DND-41 (cell line): ENCODE measurements at regions not wholly inside any gene's neighbourhood (a gene's known extent, or its start where the extent isn't known, plus 50 kb on each side); places are given as distances from the start of the nearest gene placed in this dataset.

Source experiments
- ATAC-seq: fragments of 200-7000 bp; cut with Tn5 transposase; 3 replicates; pipeline ENCODE4 v1.9.1; 2021; ENCODE audit warnings: low read depth; ENCODE audit not compliant: insufficient read depth
- DNase-seq: peaks from one replicate; pipeline ENCODE4 v3.0.0-alpha.2; 2020
- H2AFZ ChIP-seq: 2 replicates; pipeline ENCODE4 v1.6.0; 2012; ENCODE audit warnings: low read depth, low read length
- H3K27ac ChIP-seq: 2 replicates; pipeline ENCODE4 v1.5.1; 2012; ENCODE audit warnings: low read length, inconsistent platforms
- H3K27me3 ChIP-seq: fragments of 200-600 bp; sonication (generic); 2 replicates; pipeline ENCODE4 v1.6.0; 2012; ENCODE audit warnings: low read length, mild to moderate bottlenecking, inconsistent platforms; ENCODE audit not compliant: insufficient read depth, poor library complexity
- H3K36me3 ChIP-seq: 2 replicates; pipeline ENCODE4 v1.5.1; 2012; ENCODE audit warnings: low read length, inconsistent platforms; ENCODE audit not compliant: insufficient read depth
- H3K4me1 ChIP-seq: 2 replicates; pipeline ENCODE4 v1.5.1; 2012; ENCODE audit warnings: mild to moderate bottlenecking, low read length; ENCODE audit not compliant: insufficient read depth
- H3K4me2 ChIP-seq: 2 replicates; pipeline ENCODE4 v1.6.0; 2012; ENCODE audit warnings: mild to moderate bottlenecking, moderate library complexity, low read length, inconsistent platforms; ENCODE audit not compliant: insufficient read depth
- H3K4me3 ChIP-seq, 2 experiments: fragments of 200-600 bp in 1 of 2; shearing (Covaris generic) in 1 of 2; 2 replicates each; pipeline ENCODE4 v1.5.1; 2012 to 2016; ENCODE audit warnings: inconsistent platforms in 2 of 2, low read length in 2 of 2, mild to moderate bottlenecking in 2 of 2, low read depth in 1 of 2, moderate library complexity in 1 of 2
- H3K79me2 ChIP-seq: 2 replicates; pipeline ENCODE4 v1.6.0; 2012; ENCODE audit warnings: low read length, inconsistent platforms; ENCODE audit not compliant: insufficient read depth
- H3K9ac ChIP-seq: 2 replicates; pipeline ENCODE4 v1.6.0; 2012; ENCODE audit warnings: low read depth, mild to moderate bottlenecking, inconsistent platforms, low read length, moderate library complexity
- H3K9me3 ChIP-seq: 2 replicates; pipeline ENCODE4 v1.5.1; 2012; ENCODE audit warnings: low read length, moderate library complexity, mild to moderate bottlenecking, inconsistent platforms; ENCODE audit not compliant: insufficient read depth, severe bottlenecking
- H4K20me1 ChIP-seq: 2 replicates; pipeline ENCODE4 v1.6.0; 2012; ENCODE audit warnings: low read length; ENCODE audit not compliant: insufficient read depth
- CTCF ChIP-seq: IDR thresholded peaks from 2 replicates; pipeline ENCODE4 v1.5.1; 2012; ENCODE audit warnings: borderline replicate concordance, low read length, moderate library complexity, mild to moderate bottlenecking; ENCODE audit not compliant: poor library complexity, severe bottlenecking; ENCODE audit errors: extremely low read depth
- EZH2 ChIP-seq: IDR thresholded peaks from 3 replicates; pipeline ENCODE4 v1.6.1; 2012; ENCODE audit warnings: borderline replicate concordance, low read depth, mild to moderate bottlenecking, moderate library complexity, low read length, inconsistent platforms; ENCODE audit not compliant: severe bottlenecking

GRCh38 chr6:15722731-15723130, 59.9 kb upstream of the DTNBP1 start:
- no peaks in the 10 kb centered on the region for H4K20me1 ChIP-seq
- no peak overlapping the region for H3K4me3 ChIP-seq
- ATAC-seq (no peak), DNase-seq (no peak)
- no peaks in the 10 kb centered on the region for H3K4me1 ChIP-seq
- H3K79me2 ChIP-seq: no peaks in the 10 kb centered on the region
- no peaks in the 10 kb centered on the region for H3K9me3 ChIP-seq
- H3K27me3 ChIP-seq: peaks cover 4% of the 10 kb centered on the region
- no peak for TF ChIP-seq EZH2
- no peak for TF ChIP-seq CTCF
- H3K27ac ChIP-seq: no peak overlapping the region
- H3K9ac ChIP-seq: no peak overlapping the region
- no peaks in the 10 kb centered on the region for H3K36me3 ChIP-seq
- H2AFZ ChIP-seq: no peak overlapping the region
- H3K4me2 ChIP-seq: no peak overlapping the region

GRCh38 chr6:15716889-15717288, 54.1 kb upstream of the DTNBP1 start:
- Histone ChIP-seq H2AFZ (no peak overlapping the region), H3K4me3 (no peak overlapping the region), H3K36me3 (no peaks in the 10 kb centered on the region), H4K20me1 (no peaks in the 10 kb centered on the region), H3K9me3 (peaks cover 3% of the 10 kb centered on the region), H3K4me2 (no peak overlapping the region), H3K27me3 (peaks cover 12% of the 10 kb centered on the region), H3K4me1 (no peaks in the 10 kb centered on the region), H3K27ac (no peak overlapping the region), H3K79me2 (no peaks in the 10 kb centered on the region), H3K9ac (no peak overlapping the region)
- DNase-seq: no peak
- TF ChIP-seq EZH2 (no peak), CTCF (no peak)
- ATAC-seq: no peak

- no peak for ATAC-seq
- DNase-seq: no peak
- H2AFZ ChIP-seq: no peak overlapping the region
- H3K79me2 ChIP-seq: no peaks in the 10 kb centered on the region
- H3K4me2 ChIP-seq: no peak overlapping the region
- no peaks in the 10 kb centered on the region for H4K20me1 ChIP-seq
- no peak overlapping the region for H3K27ac ChIP-seq
- H3K4me3 ChIP-seq: no peak overlapping the region
- H3K9ac ChIP-seq: no peak overlapping the region
- peaks cover 3% of the 10 kb centered on the region for H3K9me3 ChIP-seq
- no peaks in the 10 kb centered on the region for H3K4me1 ChIP-seq
- no peaks in the 10 kb centered on the region for H3K36me3 ChIP-seq
- no peak for TF ChIP-seq CTCF
- no peak for TF ChIP-seq EZH2
- H3K27me3 ChIP-seq: peaks cover 8% of the 10 kb centered on the region
Measured at GRCh38 chr6:15715851-15716250, 53.0 kb upstream of the DTNBP1 start.

GRCh38 chr6:15715060-15715459, 52.2 kb upstream of the DTNBP1 start:
- Histone ChIP-seq H3K4me1 (no peaks in the 10 kb centered on the region), H3K36me3 (no peaks in the 10 kb centered on the region), H2AFZ (no peak overlapping the region), H3K9me3 (peaks cover 3% of the 10 kb centered on the region), H3K79me2 (no peaks in the 10 kb centered on the region), H3K9ac (no peak overlapping the region), H3K4me3 (no peak overlapping the region), H3K27ac (no peak overlapping the region), H4K20me1 (no peaks in the 10 kb centered on the region), H3K27me3 (peaks cover 8% of the 10 kb centered on the region), H3K4me2 (no peak overlapping the region)
- DNase-seq: no peak
- ATAC-seq: no peak
- TF ChIP-seq CTCF (no peak), EZH2 (no peak)
